DMS79 (cell line): ENCODE measurements at regions not wholly inside any gene's neighbourhood (a gene's known extent, or its start where the extent isn't known, plus 50 kb on each side); places are given as distances from the start of the nearest gene placed in this dataset.
"Not testable (repeated sequence)": the region's sequence is repeated elsewhere in the genome, so short reads cannot be mapped to it uniquely, and the experiment has no call there.

Experiments used
- DNase-seq: peaks from one replicate; lab custom pipeline; 2025; lab: John Stamatoyannopoulos, UW

DNA sequence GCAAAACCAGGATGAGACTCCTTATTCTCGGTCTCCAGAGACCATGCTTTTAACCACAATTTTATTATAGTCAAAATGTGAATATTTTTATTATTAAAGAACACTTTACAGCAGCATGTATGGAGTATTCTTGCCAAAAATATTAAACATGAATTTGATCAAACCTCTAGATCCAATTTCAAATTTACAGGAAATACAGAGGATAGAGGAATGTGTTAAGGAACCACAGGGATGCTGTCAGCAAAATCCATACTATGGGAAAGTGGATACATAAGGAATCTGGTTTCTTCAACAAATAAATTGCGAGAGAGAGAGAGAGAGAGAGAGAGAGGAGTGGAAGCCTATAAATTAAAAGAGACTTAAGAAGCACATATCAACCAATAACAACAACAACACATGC lies 348.2 kb upstream of the NUDT12 start:
- no peak for DNase-seq

DNA sequence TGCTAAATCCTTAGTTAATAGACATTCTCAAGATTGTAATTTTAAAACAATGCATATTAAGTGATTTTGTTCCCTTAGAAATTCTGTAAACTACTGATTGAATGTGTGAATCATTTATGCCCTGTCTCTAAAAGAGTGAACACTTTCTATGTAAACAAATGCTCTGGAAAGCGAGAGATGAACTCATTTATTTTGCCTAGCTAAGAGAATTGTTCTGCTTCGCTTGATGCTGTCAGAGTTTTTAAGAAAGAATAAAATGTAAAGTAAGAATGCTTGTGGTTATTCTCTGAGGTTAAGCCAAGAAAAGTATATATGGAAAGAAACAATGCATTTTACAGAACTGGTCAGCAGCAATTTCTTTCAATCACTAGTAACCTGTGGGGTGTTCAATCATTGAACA lies 347.4 kb upstream of the NUDT12 start:
- DNase-seq, result no peak

DNA sequence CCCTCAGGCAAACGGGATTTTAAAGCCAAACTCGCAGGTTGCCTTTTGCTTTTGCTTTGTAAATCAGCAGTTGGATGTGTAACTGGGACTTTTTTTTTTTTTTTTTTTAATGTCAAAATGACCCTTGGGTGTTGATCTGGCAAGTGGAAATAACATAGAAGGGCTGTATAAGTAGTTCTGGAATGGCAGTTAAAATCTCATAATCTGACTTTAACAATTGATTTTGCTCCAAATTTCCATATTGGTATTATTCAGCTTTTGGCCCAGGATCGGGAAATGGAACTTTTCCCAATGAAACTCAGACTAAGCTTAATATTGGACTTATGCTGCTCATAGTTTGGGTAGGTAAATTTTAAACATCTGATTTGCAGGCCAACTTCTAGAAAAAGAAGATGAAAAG lies 346.8 kb upstream of the NUDT12 start:
- DNase-seq, result no peak

DNA sequence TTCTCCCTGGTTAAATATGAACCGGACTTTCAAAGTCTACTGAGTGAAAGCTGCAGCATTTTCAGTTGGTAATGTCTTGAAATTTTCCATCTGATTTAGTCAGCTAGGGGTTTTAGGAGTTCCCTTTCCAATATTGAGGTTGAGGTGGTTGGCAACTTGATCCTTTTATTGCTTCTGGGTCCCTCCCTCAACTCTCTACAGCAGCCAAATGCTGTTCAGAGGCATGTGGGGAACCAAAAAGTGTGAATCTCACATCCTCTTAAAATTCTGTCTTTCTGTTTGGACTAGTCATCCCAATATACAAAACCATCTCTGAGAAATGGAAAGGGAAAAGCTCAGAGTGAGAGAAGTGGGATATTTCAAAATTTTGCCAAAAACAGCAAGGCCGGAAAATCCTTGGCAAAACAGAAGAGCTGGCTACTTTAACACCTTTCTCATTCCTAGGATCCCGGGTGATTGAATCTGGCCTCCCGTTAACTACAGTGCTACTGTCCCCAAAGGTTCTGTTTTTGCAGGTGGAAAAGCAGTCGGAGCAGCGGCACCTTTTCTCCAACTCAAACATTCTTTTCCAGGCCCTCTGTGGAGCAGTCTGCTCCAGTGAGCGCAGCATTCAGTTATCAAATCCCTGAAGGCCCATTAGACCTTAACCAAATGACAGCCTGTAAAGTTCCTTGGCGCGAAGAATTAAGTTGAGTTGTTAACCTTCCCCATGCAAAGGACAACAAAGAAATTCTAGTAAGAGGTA lies 345.9 kb upstream of the NUDT12 start:
- no peak for DNase-seq

DNA sequence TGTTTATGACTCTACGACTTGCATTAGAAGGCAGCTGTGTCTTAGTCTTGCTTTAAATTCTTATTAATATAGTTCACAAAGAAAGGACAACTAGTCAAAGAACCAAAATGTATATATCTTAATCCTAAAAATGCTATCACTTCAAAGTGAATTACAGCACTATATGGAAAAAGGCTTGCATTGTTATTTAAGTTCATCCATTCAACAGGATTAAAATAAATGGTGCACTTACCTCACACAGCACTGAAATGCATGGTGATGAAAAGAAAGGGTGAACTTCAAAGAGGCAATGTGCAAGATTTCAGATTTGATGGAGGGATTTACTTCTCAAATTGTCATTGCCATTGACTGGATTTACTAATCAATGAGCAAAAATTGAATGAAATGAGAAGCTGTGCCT lies 344.4 kb upstream of the NUDT12 start:
- no peak for DNase-seq

DNA sequence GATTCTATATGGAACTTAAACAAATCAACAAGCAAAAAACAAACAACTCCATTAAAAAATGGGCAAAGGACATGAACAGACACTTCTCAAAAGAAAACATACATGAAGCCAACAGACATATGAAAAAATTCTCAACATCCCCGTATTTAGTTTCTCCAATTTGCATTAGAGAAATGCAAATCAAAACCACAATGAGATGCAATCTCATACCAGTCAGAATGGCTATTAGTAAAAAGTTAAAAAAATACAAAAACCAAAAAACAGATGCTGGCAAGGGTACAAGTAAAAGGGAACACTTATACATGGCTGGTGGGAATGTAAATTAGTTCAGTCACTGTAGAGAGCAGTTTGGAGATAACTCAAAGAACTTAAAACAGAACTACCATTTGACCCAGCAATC lies 342.1 kb upstream of the NUDT12 start:
- DNase-seq, result no peak

DNA sequence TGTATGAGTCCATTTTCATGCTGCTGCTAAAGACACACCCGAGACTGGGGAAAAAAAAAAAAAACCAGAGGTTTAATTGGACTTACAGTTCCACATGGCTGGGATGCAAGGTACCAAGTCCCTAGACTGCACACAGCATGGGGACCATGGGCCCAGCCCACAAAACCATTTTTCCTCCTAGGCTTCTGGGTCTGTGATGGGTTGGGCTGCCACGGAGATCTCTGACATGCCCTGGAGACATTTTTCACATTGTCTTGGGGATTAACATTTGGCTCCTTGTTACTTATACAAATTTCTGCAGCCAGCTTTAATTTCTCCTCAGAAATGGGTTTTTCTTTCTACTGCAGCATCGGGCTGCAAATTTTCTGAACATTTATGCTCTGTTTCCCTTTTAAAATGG lies 340.3 kb upstream of the NUDT12 start:
- no peak for DNase-seq

DNA sequence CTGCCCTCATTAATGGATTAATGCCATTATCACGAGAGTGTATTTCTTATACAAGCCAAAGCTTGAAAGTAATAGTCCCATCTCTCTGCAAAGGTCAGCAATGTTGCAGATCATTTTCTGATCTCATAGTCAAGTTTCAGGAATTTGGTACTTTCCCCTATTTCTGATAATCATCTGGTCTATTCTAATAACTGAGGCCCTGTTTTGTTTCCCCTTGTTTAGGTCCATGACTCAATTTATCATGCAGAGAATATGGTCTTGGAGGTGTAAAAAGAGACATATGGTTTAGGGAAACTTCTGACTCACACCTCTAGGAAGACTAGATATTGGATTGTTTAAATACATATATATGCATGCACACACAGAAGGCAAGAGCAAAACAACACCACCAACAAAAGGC lies 339.3 kb upstream of the NUDT12 start:
- DNase-seq, result no peak

DNA sequence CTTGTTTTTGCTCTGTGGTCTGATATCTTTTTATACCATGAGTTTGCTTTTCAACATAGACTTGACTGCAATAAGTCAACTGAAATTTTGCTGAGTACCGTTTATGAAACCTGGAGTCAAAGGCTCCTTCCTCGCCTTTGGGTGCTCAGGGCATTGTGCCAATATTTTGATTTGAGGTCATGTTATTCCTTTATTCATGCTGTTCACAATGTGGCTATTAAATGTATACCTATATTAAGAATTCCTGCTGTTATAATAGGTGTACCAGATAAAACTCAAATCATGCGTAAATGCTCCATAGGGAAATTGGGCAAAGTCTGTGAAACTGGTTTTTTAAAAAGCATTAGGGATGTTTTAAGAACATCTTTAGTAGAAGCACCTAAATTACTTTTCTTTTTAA lies 334.0 kb upstream of the NUDT12 start:
- DNase-seq, result no peak

DNA sequence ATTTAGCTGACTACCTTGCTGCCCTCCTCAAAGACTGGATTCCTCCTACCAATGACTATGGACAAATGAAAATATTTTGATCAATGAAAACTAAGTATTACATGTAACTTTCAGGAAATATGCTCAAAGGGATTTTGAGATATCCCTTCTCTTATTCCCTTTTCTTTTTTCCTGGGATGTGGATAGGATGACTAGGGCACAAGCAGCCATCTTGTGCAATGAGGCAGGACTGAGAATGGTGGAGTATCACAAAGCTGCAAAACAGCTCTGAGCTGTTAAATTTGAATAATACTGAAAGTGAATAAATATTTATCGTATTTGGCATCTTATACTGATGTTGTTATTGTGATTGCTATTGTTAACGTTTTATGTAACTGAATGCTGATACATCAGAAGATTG lies 333.1 kb upstream of the NUDT12 start:
- DNase-seq, result no peak

DNA sequence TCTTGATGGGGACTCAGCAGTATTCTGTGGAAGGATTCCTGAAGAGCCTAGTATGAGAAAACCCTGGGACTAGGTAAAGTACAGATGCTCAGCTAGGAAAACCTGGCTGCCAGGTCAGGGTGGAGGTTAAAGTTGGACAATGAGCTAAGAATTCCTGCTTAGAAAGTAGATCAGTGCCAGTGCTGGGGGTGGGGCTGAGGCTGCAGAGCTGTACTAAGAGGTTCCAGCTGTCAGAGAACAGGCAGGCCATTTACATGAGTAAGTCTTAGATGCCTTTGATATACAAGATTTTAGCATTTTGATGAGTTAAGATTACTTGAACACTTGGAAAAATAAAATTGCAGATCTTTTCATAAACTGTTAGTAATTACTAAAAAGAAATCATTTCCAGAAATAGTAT lies 332.3 kb upstream of the NUDT12 start:
- no peak for DNase-seq

DNA sequence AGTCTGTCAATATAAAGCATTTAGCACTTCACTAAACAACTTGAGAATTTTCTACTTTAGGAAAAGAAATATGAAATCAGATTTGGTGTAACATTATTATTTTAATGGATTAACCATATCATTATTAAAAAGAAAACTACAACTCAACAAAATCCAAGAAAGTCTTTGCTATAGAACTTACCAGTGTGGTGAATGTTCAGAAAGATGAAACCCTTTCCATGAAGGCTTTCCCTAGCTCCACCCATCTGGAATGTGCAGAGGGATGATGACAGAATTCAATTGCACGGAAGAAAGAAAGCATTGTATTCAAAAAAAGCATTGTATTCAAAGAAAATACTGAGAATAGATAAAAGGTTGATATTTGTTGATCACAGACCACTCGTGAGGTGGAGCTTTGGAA lies 328.6 kb upstream of the NUDT12 start:
- no peak for DNase-seq

DNA sequence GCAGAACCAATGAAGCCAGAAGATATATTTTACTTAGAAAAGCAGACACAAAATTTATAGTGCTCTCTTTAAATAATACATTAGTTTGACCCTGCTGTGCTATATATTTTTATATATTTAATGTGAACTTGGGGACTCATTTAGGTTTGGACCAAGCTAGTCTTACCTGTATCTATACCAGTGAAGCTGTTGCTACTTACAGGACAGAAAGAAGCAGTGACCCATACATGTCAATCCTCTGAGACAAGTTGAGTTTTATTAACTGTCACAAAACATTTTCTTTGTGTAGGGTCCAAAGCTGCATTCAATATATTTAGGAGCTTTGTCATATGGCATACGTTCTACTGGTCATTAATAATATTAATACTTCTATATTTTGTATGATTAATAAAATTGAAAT lies 327.7 kb upstream of the NUDT12 start:
- no peak for DNase-seq

DNA sequence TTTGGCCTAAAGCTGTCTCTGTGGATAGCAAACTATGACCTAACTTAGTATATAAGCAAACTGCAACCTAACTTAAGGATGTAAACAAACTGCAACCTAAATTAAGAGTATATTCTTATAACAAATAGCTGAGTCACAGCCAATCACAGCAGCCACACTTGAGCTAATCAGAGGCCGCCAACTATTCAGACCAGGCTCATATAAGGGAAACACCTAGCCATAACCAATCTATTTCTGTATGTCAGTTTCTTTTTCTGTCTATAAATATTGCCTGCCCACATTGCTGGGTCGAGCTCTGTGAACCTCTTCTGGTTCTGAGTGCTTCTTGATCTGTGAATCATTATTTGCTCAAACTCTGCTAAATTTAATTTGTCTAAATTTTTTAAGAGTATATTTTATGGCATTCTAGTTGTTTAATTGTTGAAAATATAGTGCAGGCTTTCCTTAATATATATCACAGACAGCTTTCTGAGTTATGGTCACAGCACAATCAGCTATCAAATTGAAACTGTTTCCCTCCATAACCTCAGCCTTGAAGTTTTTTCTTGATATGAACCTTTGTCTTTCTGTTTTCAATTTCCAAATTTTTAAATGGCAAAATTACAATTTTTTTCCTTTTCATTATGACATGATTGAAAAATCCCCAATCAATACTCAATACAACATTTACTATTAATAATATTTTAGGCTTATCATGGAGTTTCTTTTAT lies 327.1 kb upstream of the NUDT12 start:
- DNase-seq, result no peak

DNA sequence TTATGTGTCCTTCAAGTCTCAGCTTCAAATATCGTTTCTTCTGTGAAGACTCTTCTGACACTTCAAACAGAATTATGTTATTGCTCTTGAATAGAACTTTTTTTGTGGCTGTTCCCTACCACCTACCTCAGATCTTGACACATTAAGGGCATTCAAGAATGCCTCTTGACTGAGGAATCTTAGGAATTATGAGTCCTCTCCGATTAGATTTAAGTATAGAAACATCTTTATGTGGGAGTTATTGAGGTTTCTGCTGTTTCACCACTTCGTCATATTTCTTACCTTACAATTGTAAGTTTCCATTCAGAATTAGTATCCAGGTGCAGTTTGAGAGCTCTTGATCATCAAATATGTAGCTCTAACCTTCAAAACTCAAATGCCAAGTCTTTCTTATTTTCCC lies 324.2 kb upstream of the NUDT12 start:
- DNase-seq, result no peak

DNA sequence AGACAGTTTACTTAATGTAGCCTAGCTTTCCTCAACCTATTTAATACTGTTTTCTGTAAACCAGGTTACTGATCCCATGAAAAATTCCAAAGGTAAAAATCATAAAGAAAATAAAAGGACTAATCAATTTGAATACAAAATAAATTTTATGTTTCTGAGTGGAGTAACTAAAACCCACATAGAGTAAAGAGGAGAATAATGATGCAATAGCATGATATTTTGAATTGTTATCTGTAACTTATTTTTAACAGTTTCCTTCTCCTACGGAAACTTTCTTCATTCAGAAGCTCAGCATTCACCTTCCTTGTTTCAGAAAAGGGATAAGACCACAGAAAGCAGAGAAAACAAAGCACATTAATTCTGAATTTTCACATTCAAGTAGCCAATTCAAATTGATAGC lies 320.6 kb upstream of the NUDT12 start:
- DNase-seq, result no peak

DNA sequence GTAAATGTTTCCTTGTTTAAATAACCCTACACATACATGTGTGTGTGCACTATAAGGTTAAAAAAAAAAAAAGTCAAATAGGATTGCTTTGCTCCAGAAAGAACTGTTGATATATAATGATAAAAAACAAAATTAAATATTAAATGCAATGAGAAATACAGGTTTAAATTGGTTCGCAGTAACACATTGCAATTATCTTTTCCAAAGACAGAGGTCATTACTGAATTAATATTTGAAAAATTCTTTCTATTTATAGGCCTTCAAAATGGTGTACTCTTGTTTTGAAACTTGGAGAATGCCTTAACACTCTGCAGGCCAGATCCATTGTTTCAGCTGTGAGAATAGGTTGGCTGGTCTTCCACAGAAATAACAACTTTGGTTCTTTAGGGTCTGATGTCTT lies 319.0 kb upstream of the NUDT12 start:
- no peak for DNase-seq

DNA sequence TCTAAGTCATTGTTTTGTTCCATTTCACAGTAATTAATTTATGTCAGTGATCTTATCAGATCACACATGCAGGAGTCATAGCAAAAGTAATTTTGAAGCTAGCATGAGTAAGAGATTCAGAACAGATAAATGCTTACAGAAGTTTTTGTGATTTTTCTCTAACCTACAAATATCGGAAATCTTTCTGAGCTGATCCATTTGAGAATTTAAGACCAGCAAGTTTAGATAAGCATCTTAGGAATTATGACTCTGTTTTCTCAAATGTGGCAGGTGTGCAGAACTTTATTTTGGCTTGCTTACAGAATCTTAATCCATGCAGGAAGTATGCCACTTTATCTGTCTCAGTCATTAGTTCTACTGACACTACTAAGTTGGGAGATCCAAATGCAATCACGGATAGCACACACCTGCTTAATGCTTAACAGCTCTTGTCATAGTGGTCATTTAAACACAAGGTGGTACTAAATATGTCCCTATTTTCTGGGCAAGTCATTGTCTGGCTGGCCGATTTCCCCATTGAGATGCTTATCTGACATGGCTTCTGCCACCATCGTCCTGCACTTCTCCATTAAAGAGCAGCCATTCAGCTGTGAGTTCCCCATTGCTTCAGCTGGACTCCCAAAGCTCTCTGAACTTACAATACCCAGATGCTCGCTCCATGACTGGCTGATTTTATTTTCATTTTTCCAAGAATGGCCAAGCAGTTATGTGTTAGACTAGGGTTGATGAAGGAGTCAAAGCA lies 305.4 kb upstream of the NUDT12 start:
- no peak for DNase-seq

DNA sequence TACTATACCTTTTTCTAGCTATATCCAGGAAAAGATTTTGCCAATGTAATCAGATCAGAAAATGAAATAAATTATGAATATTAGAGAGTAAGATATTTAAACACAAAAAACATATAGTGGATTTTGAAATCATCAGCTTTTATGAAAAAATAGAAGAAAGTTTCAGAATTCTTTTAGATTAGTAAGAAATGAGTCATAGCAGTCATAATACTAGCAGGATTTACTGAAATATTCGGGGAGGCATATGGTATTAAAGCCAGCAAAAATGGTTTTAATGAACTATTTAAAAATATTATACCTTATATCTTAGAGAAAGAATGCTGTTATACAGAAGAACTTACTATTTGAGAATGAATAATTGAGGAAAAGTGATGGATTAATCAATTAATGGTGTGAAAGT lies 303.6 kb upstream of the NUDT12 start:
- DNase-seq, result no peak

DNA sequence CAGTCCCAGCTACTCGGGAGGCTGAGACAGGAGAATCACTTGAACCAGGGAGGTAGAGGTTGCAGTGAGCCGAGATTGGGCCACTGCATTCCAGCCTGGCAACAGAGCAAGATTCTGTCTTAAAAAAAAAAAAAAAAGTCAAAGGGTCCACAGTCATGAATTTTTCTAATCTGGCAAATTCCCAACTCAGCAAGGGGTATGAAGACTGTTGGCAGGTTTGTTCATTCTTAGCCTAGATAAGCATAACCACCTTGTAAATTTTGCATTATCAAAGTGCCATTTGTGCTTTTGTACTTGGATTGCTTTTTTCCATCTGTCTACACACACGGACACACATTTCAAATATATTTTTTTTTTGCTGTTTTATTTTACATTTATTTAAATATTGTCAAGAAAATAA lies 299.8 kb upstream of the NUDT12 start:
- DNase-seq, result no peak

DNA sequence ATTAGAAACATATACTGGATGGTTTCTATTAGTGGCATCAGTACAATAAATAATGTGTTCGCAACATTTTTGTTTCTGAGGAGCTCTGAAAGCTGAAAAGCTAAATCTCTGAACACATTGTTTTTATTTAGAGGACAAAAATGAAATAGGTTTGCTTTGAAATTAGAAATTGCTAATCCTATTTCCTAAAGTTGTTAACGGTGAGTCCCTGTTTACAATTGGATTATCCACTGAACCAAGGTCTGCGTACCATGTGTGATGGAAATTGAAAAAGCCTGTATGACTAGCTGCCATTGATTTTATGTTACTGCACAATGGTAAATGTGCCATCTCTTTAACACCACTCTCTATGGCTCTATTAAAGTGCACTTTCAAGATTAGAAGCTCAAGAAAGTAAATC lies 297.7 kb upstream of the NUDT12 start:
- DNase-seq, result no peak

DNA sequence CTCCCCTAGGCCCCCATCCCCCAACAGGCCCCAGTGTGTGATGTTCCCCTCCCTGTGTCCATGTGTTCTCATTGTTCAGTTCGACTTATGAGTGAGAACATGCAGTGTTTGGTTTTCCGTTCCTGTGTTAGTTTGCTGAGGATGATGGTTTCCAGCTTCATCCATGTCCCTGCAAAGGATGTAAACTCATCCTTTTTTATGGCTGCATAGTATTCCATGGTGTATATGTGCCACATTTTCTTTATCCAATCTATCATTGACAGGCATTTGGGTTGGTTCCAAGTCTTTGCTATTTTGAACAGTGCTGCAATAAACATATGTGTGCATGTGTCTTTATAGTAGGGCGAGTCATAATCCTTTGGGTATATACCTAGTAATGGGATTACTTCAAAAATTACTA lies 295.8 kb upstream of the NUDT12 start:
- not testable (repeated sequence) for DNase-seq

DNA sequence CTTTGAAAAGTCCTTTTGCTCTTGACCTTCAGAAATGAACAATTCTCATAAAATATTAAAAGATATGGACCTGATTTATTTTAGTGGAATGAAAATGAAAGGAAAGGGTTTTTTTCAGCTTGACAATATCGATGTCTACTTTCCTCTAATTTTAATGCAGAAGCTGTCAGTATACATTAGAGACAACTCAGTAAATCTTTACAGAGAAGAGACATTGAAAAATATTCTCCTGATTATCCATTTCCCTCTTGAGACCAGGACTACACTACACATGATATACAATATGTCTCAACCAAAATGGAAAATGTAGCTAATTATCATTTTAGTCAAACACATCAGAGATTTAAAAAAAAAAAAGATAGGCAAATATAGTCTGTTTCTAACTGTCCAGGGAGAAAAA lies 288.5 kb upstream of the NUDT12 start:
- DNase-seq, result no peak
